ENCODE measurements at regions not wholly inside any gene's neighbourhood (a gene's known extent, or its start where the extent isn't known, plus 50 kb on each side); places are given as distances from the start of the nearest gene placed in this dataset.

- Histone ChIP-seq H3K4me3 (no peak overlapping the region), H3K27me3 (ENCODE audit: insufficient read depth in 3 of 3, low read length in 2 of 3) (no peaks in the 10 kb centered on the region), H3K27ac (no peak overlapping the region), H3K36me3 (ENCODE audit: insufficient read depth in 1 of 2, low read depth in 1 of 2) (no peaks in the 10 kb centered on the region), H3K4me1 (no peaks in the 10 kb centered on the region), H3K9me3 (no peaks in the 10 kb centered on the region)
- 47 to 60% (median 51%) methylated on average over 3 of the region's 3 CpGs for WGBS, 3 donors
- DNase-seq, result no peak
- ATAC-seq, result peak in 1 of 4 donors; percentile 75
- intact Hi-C loops (cut with DNase I), result loop anchor here in 1 of 2 donors (10.0 kb wide), 1 partner anchor 62 kb away; no protein-coding TSS in a partner anchor
- no peak for TF ChIP-seq CTCF (IDR thresholded peaks at IDR 0.05)
Measured at GRCh38 chr20:60233018-60233630, 274.9 kb downstream of the CDH26 start.

- Histone ChIP-seq H3K27me3 (ENCODE audit: insufficient read depth in 3 of 3, low read length in 2 of 3) (peaks cover 0 to 4% (median 0%) of the 10 kb centered on the region in 3 donors), H3K4me3 (no peak overlapping the region), H3K27ac (no peak overlapping the region), H3K4me1 (no peaks in the 10 kb centered on the region), H3K9me3 (no peaks in the 10 kb centered on the region), H3K36me3 (ENCODE audit: insufficient read depth in 1 of 2, low read depth in 1 of 2) (no peaks in the 10 kb centered on the region)
- intact Hi-C loops (cut with DNase I), result loop anchor here in 1 of 2 donors (10.0 kb wide), 1 partner anchor 58 kb away; no protein-coding TSS in a partner anchor
- ATAC-seq (no peak), DNase-seq (no peak)
- TF ChIP-seq CTCF (IDR thresholded peaks at IDR 0.05), result no peak
- 73 to 88% (median 83%) methylated on average over 1 of the region's 1 CpG for WGBS, 3 donors
Measured at GRCh38 chr20:60236613-60237012, 278.4 kb downstream of the CDH26 start.

- Histone ChIP-seq H3K36me3 (ENCODE audit: insufficient read depth in 1 of 2, low read depth in 1 of 2) (no peaks in the 10 kb centered on the region), H3K27ac (no peak overlapping the region), H3K4me1 (no peaks in the 10 kb centered on the region), H3K4me3 (no peak overlapping the region), H3K27me3 (ENCODE audit: insufficient read depth in 3 of 3, low read length in 2 of 3) (peaks cover 0 to 4% (median 0%) of the 10 kb centered on the region in 3 donors), H3K9me3 (no peaks in the 10 kb centered on the region)
- intact Hi-C loops (cut with DNase I), result loop anchor here in 1 of 2 donors (10.0 kb wide), 1 partner anchor 57 kb away; no protein-coding TSS in a partner anchor
- TF ChIP-seq CTCF (IDR thresholded peaks at IDR 0.05), result no peak
- DNase-seq (no peak), ATAC-seq (no peak)
- 77 to 91% (median 90%) methylated on average over 7 of the region's 7 CpGs for WGBS, 3 donors
Measured at GRCh38 chr20:60237981-60238380, 279.8 kb downstream of the CDH26 start.

- WGBS, 3 donors, result 85 to 87% (median 86%) methylated on average over 11 of the region's 11 CpGs
- no peak for ATAC-seq
- Histone ChIP-seq H3K27me3 (ENCODE audit: insufficient read depth in 3 of 3, low read length in 2 of 3) (peaks cover 0 to 4% (median 0%) of the 10 kb centered on the region in 3 donors), H3K9me3 (no peaks in the 10 kb centered on the region), H3K27ac (no peak overlapping the region), H3K36me3 (ENCODE audit: insufficient read depth in 1 of 2, low read depth in 1 of 2) (no peaks in the 10 kb centered on the region), H3K4me3 (no peak overlapping the region), H3K4me1 (no peaks in the 10 kb centered on the region)
- TF ChIP-seq CTCF (IDR thresholded peaks at IDR 0.05), result no peak
- intact Hi-C loops (cut with DNase I), result loop anchor here in 1 of 2 donors (10.0 kb wide), 1 partner anchor 56 kb away; no protein-coding TSS in a partner anchor
- DNase-seq, result no peak
Measured at GRCh38 chr20:60238992-60239660, 280.9 kb downstream of the CDH26 start.
